Common myeloid progenitor, CD34-positive (primary cell): ENCODE measurements at regions not wholly inside any gene's neighbourhood (a gene's known extent, or its start where the extent isn't known, plus 50 kb on each side); places are given as distances from the start of the nearest gene placed in this dataset.
"Not testable (repeated sequence)": the region's sequence is repeated elsewhere in the genome, so short reads cannot be mapped to it uniquely, and the experiment has no call there.

Source experiments
- CTCF ChIA-PET: fragments of 350-600 bp; sonication (Branson Sonifier 250); formaldehyde crosslinking; loops from one replicate; lab custom pipeline; 2021; ENCODE audit warnings: antibody characterized with exemption; lab: Charles Lee
- POLR2A ChIA-PET: fragments of 350-600 bp; sonication (Branson Sonifier 250); formaldehyde crosslinking; loops from one replicate; lab custom pipeline; 2021; ENCODE audit warnings: antibody characterized with exemption; lab: Charles Lee
- DNase-seq, 3 donors: peaks; one replicate each; pipeline versions ENCODE4 v3.0.0 to v3.0.0-alpha.2; 2013
- H3K27ac ChIP-seq, 2 experiments: 1 replicate in 1 of 2; 2 replicates in 1 of 2; pipeline ENCODE4 v1.7.0; 2013; ENCODE audit warnings: inconsistent platforms in 2 of 2, low read length in 2 of 2, mild to moderate bottlenecking in 2 of 2, low read depth in 1 of 2, moderate library complexity in 1 of 2; ENCODE audit not compliant: severe bottlenecking in 2 of 2, insufficient read depth in 1 of 2, poor library complexity in 1 of 2
- H3K27me3 ChIP-seq, 5 experiments: replicated peaks in 2 of 5; 1 replicate in 3 of 5; 2 replicates in 2 of 5; pipeline versions ENCODE4 v1.6.1 to v1.7.0; 2013; ENCODE audit warnings: low read length in 4 of 5, mild to moderate bottlenecking in 2 of 5, moderate library complexity in 2 of 5, inconsistent platforms in 1 of 5; ENCODE audit not compliant: insufficient read depth in 5 of 5, control insufficient read depth in 4 of 5
- H3K36me3 ChIP-seq, 4 experiments: 1 replicate in 2 of 4; 2 replicates in 2 of 4; pipeline versions ENCODE4 v1.6.1 to v1.7.0; 2013; ENCODE audit warnings: low read length in 3 of 4, control low read depth in 1 of 4, mild to moderate bottlenecking in 1 of 4; ENCODE audit not compliant: control insufficient read depth in 4 of 4, insufficient read depth in 4 of 4
- H3K4me1 ChIP-seq, 4 experiments: 1 replicate in 3 of 4; 2 replicates in 1 of 4; pipeline versions ENCODE4 v1.6.1 to v1.7.1; 2013; ENCODE audit warnings: low read length in 3 of 4, mild to moderate bottlenecking in 3 of 4, control low read depth in 1 of 4, inconsistent platforms in 1 of 4, moderate library complexity in 1 of 4; ENCODE audit not compliant: control insufficient read depth in 4 of 4, insufficient read depth in 4 of 4; ENCODE audit errors: control extremely low read depth in 1 of 4
- H3K4me3 ChIP-seq, 7 experiments: 1 replicate in 4 of 7; 2 replicates in 3 of 7; pipeline versions ENCODE4 v1.5.1 to v1.7.0; 2013; ENCODE audit warnings: mild to moderate bottlenecking in 7 of 7, low read length in 6 of 7, moderate library complexity in 6 of 7, inconsistent platforms in 2 of 7, low read depth in 2 of 7, control low read depth in 1 of 7; ENCODE audit not compliant: insufficient read depth in 4 of 7, control insufficient read depth in 1 of 7; ENCODE audit errors: extremely low read depth in 1 of 7
- H3K9me3 ChIP-seq, 5 experiments: 1 replicate in 4 of 5; 2 replicates in 1 of 5; pipeline versions ENCODE4 v1.6.1 to v1.7.1; 2013; ENCODE audit warnings: low read length in 4 of 5, mild to moderate bottlenecking in 2 of 5, inconsistent platforms in 1 of 5, low read depth in 1 of 5, moderate library complexity in 1 of 5; ENCODE audit not compliant: control insufficient read depth in 4 of 5, insufficient read depth in 2 of 5; ENCODE audit errors: control extremely low read depth in 1 of 5
- WGBS: methylation state at CpG from one replicate; pipeline ENCODE4 v1.1.5; 2013; ENCODE audit not compliant: insufficient coverage; 5-methylcytosine and 5-hydroxymethylcytosine counted together

- H3K27ac ChIP-seq, POLR2A ChIA-PET, H3K4me1 ChIP-seq, H3K4me3 ChIP-seq, H3K27me3 ChIP-seq, CTCF ChIA-PET, DNase-seq, H3K36me3 ChIP-seq, H3K9me3 ChIP-seq: not testable (repeated sequence)
- 100% methylated on average over 1 of the region's 3 CpGs for whole genome bisulfite sequencing
Measured at GRCh38 chr1:30155253-30155652, 568.1 kb downstream of the MATN1 start.

- no peak for DNase-seq
- 67% methylated on average over 1 of the region's 4 CpGs for WGBS
- POLR2A ChIA-PET: no interaction called here
Measured at GRCh38 chr1:30153743-30154449, 569.5 kb downstream of the MATN1 start.

GRCh38 chr1:30151826-30152225 is 571.6 kb downstream of the MATN1 start:
- Histone ChIP-seq H3K4me1 (no peaks in the 10 kb centered on the region), H3K27me3 (peaks cover 0 to 11% (median 0%) of the 10 kb centered on the region in 5 experiments), H3K9me3 (peaks cover 0 to 6% (median 4%) of the 10 kb centered on the region in 5 experiments), H3K36me3 (no peaks in the 10 kb centered on the region), H3K27ac (no peak overlapping the region), H3K4me3 (no peak overlapping the region)
- ChIA-PET POLR2A (no interaction called here), CTCF (no interaction called here)
- no peak for DNase-seq
- WGBS: 100% methylated on average over 1 of the region's 1 CpG

More at GRCh38 chr1:30153743-30154449, 569.5 kb downstream of the MATN1 start:
- CTCF ChIA-PET: no interaction called here
- peaks cover 0 to 6% (median 4%) of the 10 kb centered on the region in 5 experiments for H3K9me3 ChIP-seq
- H3K36me3 ChIP-seq: no peaks in the 10 kb centered on the region
- H3K27ac ChIP-seq: no peak overlapping the region
- H3K27me3 ChIP-seq: peaks cover 0 to 3% (median 0%) of the 10 kb centered on the region in 5 experiments
- H3K4me3 ChIP-seq: no peak overlapping the region
- no peaks in the 10 kb centered on the region for H3K4me1 ChIP-seq

GRCh38 chr1:30151119-30151518 is 572.3 kb downstream of the MATN1 start:
- no peak for DNase-seq
- H3K36me3 ChIP-seq: no peaks in the 10 kb centered on the region
- POLR2A ChIA-PET: no interaction called here
- H3K9me3 ChIP-seq: peaks cover 0 to 6% (median 4%) of the 10 kb centered on the region in 5 experiments
- H3K4me1 ChIP-seq: no peaks in the 10 kb centered on the region
- WGBS: 96% methylated on average over 2 of the region's 4 CpGs
- CTCF ChIA-PET: no interaction called here
- H3K27ac ChIP-seq: no peak overlapping the region
- no peak overlapping the region for H3K4me3 ChIP-seq
- H3K27me3 ChIP-seq: peaks cover 0 to 18% (median 0%) of the 10 kb centered on the region in 5 experiments

GRCh38 chr1:30149226-30149625 is 574.2 kb downstream of the MATN1 start:
- no peak for DNase-seq
- POLR2A ChIA-PET: no interaction called here
- Histone ChIP-seq H3K4me3 (no peak overlapping the region), H3K9me3 (peaks cover 0 to 6% (median 5%) of the 10 kb centered on the region in 5 experiments), H3K27me3 (peaks cover 0 to 24% (median 0%) of the 10 kb centered on the region in 5 experiments), H3K4me1 (no peaks in the 10 kb centered on the region), H3K36me3 (no peaks in the 10 kb centered on the region), H3K27ac (no peak overlapping the region)
- CTCF ChIA-PET: no interaction called here
- 92% methylated on average over 5 of the region's 5 CpGs for whole genome bisulfite sequencing

- ChIA-PET POLR2A (no interaction called here), CTCF (no interaction called here)
- WGBS: 57% methylated on average over 1 of the region's 2 CpGs
Measured at GRCh38 chr1:30148676-30149075, 574.7 kb downstream of the MATN1 start.

GRCh38 chr1:30147188-30147587 is 576.2 kb downstream of the MATN1 start:
- ChIA-PET POLR2A (no interaction called here), CTCF (no interaction called here)
- peaks cover 0 to 9% (median 4%) of the 10 kb centered on the region in 5 experiments for H3K9me3 ChIP-seq
- peaks cover 0 to 24% (median 0%) of the 10 kb centered on the region in 5 experiments for H3K27me3 ChIP-seq
- H3K36me3 ChIP-seq: no peaks in the 10 kb centered on the region
- DNase-seq: no peak
- no peak overlapping the region for H3K27ac ChIP-seq
- no peak overlapping the region for H3K4me3 ChIP-seq
- WGBS: 98% methylated on average over 7 of the region's 7 CpGs
- no peaks in the 10 kb centered on the region for H3K4me1 ChIP-seq

More at GRCh38 chr1:30148676-30149075, 574.7 kb downstream of the MATN1 start:
- Histone ChIP-seq H3K36me3 (no peaks in the 10 kb centered on the region), H3K4me1 (no peaks in the 10 kb centered on the region), H3K27ac (no peak overlapping the region), H3K27me3 (peaks cover 0 to 24% (median 0%) of the 10 kb centered on the region in 5 experiments), H3K4me3 (no peak overlapping the region), H3K9me3 (peaks cover 0 to 6% (median 5%) of the 10 kb centered on the region in 5 experiments)
- no peak for DNase-seq
